NCI-H82 (cell line): ENCODE measurements at regions not wholly inside any gene's neighbourhood (a gene's known extent, or its start where the extent isn't known, plus 50 kb on each side); places are given as distances from the start of the nearest gene placed in this dataset.

ENCODE experiments used
- DNase-seq: peaks from one replicate; lab custom pipeline; 2025; lab: John Stamatoyannopoulos, UW

DNA sequence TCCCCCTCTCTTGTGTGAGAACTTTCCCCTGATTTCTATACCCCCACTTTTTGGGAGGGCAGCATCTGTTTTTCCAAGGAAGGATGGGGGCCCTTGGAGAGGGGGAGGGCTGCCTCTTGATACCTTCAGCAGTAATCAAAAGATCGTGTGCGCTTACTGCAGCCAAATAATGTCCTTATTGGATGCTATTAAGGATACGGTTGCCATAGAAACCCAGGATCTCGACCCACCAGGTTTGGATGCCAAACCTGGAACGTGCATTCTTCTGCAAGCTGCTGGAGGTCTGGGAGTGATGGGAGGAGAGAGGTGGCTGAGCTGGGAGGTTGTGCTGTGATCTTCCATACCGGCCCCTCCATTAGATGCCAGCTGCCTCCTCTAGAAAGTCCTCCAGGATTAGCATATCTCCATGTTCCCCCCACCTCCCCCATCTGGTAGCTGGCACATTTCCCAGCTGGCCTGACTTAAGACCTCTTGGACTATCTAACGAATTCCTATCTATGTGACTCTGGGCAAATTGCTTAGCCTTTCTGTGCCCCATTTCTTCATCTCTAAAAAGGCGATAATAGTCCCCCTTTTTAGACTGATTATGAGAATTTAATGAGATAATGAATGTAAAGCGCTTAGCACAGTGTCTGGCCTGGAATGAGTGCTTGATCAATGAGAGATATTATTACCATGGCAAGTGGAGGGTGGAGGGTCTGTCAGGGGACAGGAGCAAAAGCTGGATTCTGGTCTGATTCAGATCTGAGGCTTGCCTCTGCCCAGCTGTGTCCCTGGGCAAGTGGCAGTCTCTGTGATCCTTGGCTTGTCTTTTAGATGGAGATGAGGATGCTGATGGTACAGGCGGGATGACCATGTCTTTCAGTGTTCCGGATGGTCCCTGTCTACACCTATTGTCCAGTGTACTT lies 78.5 kb upstream of the PCBD1 start:
- DNase-seq: peak; percentile 92

DNA sequence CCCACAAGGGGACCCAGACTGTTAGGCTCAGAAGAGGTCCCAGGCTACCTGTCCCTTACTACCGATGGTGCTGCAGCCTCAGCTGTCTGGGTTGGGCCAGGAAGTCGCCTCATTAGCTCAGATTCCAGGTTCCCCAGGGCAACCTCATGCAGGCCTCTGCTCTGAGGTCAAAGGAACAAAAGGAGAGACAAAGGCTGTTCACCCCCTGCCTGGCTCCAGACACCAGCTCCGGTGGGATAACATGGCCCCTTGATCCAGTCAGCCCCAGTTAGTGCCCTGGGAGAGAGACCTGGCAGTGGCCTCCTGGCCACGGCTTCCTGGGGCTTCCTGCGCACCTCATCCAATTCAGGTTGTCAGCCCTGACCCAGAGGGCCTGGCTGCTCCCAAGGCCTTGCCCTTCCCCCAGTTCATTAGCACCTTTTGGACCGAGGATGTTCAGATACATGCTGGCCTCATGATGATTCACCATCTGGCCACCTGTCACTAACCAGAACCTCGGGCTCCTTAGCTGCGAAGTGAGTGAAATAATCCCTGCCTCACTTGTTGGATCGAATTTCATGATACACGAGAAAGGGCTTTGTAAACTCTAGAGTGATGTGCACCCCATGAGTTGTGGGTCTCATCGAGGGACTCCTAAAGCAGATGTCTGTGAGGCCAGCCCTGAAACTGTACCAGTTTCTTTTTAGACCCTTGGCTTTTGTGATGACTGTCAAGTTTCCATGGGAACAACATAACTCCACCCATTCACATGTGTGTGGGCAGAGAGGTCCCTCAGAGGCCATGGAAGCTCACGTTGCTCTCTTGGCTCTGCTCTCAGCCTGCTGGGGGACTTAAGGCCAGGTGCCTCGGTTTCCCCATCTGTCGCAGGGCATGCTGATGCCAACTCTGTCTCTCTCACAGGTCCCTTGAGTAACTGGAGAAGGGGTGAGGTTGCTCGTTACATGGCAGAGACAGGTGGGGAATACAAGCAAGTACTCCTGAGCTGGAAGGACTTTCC lies 79.5 kb upstream of the PCBD1 start:
- peak; percentile 94 for DNase-seq

- no peak for DNase-seq
These were observed 80.8 kb upstream of the PCBD1 start for GRCh38 chr10:70969188-70969587.

DNA sequence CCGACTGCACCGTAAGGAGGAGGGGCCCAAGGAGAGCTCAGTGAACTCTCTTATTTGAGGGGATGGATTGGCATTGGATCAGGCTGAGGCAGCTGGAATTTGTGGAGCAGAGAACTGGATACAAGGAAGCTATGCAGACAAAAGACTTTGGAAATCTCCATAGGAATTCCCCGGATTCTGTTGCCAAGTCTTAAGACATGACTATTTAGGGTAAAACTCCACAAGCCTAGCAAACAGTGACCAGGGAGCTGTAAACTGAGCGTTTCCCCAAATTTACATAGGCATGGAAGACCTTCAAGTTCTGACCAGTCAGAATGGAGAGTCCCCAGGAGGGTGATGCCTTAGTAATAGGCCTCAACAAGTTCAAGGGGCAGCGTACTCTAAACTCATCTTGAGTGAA lies 82.5 kb upstream of the PCBD1 start:
- no peak for DNase-seq

GRCh38 chr10:70973275-70973674 lies 84.9 kb upstream of the PCBD1 start:
- DNase-seq: no peak

DNA sequence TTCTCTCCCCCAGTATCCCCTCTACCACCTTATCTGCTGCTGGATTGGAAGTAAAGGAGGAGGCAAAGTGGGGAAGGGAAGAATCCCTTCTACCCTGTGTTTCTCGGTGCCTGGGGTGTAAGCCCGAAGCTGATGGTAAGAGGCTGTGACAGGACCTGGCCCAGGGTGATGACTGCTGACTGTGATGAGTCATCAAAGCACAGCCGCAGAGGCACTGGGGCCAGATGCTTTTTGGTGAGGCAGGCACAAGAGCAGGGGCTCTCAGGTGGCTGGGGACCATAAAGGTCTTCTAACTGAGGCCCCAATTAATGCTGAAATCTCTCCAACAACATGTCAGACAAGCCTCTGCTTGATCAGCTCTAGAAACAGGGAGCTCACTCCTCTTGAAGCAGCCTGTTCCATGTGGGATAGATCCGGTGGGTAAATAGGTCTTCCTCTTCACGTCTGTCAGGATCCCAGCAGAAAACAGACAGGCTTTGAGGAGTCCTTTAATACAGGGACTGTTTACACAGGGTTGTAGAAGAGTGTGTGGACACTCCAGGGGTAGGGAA lies 86.1 kb upstream of the PCBD1 start:
- peak; percentile 54 for DNase-seq

DNA sequence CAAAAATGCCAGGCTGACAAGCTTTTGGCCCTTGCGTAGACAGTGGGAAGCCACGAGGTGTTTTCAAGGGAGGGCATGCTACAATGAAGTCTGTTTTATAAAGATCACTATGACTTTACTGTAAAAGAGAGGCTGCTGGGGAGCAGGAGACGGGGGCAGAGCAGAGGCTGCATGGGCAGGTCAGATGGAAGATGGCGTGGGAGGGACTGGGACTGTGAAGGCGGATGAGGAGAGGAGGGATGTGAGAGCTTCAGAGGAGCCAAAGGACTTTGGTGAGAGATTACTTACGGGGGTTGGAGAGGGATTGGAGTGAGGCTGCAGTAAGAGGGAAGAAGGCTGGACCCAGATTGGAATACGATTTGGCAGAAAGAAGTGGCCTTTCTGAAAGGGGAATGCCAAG lies 86.6 kb upstream of the PCBD1 start:
- DNase-seq: peak; percentile 14

DNA sequence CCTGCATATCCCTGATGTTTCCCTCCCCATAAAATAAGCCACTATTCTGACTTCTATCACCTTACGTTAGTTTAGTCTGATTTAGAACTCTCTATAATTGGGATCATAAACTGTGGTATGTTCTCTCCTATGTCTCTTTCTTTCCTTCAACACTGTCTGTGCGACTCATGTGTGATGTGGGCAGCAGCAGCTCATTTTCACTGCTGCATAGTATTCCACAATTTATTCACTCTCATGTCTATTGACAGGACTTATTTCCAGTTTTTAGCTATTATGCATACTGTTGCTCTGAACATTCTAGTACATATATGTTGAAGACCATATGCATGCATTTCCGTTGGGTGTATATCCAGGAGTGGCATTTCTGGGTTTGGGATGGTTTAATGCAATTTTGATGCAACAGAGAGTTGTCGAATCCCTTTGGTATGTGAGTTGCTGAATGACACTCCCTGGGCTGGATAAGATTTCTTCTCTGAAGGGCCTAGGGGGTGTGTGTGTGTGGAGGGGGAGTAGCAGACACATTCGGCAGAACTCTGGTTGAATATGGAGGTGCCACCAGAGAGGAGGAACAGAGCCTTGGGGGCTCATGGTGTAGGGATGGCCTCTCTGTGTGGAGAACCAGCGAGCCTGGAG lies 87.8 kb upstream of the PCBD1 start:
- no peak for DNase-seq

DNA sequence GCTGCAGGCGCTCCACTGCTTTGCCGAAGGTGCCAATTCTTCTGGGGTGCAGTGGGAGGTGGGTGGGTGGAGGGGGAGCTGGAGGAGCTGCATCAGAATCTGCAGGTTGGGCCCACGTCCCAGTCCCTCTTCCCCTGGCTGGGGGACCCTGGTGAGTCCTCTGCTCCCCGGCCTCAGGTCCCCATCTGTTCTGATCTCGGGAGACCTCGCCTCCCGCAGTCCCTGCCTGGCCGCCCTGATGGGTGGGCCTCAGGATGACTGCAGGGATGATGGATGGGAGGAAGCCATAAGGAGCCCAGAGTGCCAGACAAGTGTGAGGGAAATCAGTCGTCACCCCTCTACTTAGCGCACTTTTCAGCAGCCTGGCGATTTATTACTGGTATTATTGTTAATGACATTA lies 89.3 kb upstream of the PCBD1 start:
- DNase-seq: peak; percentile 16

DNA sequence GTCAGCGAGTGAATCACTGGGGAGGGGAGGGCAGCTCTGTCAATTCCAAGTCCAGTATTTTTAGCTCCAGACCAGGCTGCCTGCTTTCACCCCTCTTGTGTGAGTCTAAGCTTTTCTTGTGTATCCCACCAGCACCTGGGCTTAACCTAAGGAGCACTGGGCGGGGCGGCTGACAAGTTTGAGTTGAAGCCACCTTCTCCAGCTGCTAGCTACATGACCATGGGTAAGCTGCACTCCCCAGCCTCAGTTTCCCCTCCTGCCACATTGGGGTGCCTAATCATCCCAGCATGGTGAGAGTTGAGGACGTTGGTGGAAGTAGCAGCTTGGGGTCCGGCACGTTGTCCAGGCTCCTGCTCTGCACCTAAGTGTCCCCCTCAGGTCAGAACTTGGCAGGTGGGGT lies 89.8 kb upstream of the PCBD1 start:
- no peak for DNase-seq

GRCh38 chr10:70978816-70979480 lies 90.6 kb upstream of the PCBD1 start:
- DNase-seq: no peak

- DNase-seq: no peak
These were observed 92.3 kb upstream of the PCBD1 start for GRCh38 chr10:70980687-70981086.

- DNase-seq: no peak
These were observed 92.9 kb upstream of the PCBD1 start for GRCh38 chr10:70981171-70981836.

DNA sequence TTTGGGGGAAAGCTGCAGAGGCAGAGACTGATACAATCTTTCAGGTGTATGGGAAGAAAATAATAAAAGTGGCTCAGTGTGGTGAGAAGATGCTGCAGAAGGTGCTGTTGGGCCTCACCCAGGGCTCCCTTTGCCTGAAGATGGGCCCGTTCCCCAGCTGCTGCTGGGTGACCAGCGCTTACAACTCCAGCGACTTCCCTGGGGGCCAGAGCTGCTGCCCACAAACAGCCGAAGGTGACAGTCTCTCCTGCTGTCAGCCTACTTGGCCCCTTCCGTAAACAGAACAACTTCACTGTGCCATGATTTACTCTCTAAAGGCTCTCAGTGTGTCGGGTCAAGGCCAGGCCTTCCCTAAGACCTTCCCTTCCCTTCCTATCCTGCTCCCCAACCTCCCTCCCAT lies 93.6 kb upstream of the PCBD1 start:
- no peak for DNase-seq

DNA sequence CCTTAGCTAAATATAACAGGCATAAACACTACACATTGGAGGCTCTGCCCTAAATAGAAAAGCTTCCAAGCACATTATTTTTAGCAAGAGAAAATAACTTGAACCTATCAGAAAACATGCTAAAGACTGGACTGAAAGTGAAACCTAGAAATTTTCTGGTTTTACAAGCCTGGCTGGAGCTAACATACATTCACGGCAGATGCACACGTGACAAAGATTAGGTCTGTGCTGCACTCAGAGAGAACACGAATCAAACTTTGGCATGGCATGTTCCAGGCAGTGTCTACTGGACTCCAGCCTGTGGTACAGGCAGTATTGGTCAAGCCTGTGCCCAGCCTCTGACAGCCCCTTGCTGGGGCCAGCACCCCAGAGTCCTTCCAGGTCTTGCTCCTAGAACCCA lies 94.1 kb upstream of the PCBD1 start:
- DNase-seq: no peak

- DNase-seq: no peak
These were observed 96.8 kb upstream of the PCBD1 start for GRCh38 chr10:70984986-70985722.

GRCh38 chr10:70985824-70986622 lies 97.7 kb upstream of the PCBD1 start:
- peak; percentile 98 for DNase-seq

- DNase-seq: no peak
These were observed 98.2 kb upstream of the PCBD1 start for GRCh38 chr10:70986623-70986950.

GRCh38 chr10:70987396-70988130 lies 99.2 kb upstream of the PCBD1 start:
- DNase-seq: no peak
